Hindlimb muscle (tissue), 1 donor: ENCODE measurements at regions not wholly inside any gene's neighbourhood (a gene's known extent, or its start where the extent isn't known, plus 50 kb on each side); places are given as distances from the start of the nearest gene placed in this dataset.
"Not testable (repeated sequence)": the region's sequence is repeated elsewhere in the genome, so short reads cannot be mapped to it uniquely, and the experiment has no call there.

ENCODE experiments used
- DNase-seq: peaks from one replicate; pipeline ENCODE4 v3.0.0-alpha.2; 2013

DNA sequence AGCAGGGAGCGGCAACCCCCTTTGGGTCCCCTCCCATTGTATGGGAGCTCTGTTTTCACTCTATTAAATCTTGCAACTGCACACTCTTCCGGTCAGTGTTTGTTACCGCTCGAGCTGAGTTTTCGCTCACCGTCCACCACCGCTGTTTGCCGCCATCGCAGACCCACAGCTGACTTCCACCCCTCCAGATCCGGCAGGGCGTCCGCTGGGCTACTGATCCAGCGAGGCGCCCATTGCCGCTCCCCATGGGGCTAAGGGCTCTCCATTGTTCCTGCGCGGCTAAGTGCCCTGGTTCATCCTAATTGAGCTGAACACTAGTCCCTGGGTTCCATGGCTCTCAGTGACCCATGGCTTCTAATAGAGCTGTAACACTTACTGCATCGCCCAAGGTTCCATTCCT, 115.6 kb upstream of the AUTS2 start:
- DNase-seq: no peak

DNA sequence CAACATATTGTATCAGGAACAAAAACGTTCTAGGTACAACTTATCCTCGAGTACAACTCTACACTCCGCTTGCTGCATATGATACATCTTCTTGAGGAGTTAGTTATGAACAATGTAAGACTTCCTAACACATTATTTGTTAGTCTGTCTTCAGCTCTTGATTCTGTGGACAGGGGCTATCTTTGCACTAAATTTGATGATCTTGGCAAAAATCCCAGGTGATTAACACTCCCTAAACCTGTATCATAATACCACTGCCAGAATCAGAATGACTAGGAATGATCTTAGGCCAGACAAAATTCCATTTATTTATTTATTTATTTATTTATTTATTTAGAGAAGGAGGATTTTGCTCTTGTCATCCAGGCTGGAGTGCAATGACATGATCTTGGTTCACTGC, 108.7 kb upstream of the AUTS2 start:
- no peak for DNase-seq

DNA sequence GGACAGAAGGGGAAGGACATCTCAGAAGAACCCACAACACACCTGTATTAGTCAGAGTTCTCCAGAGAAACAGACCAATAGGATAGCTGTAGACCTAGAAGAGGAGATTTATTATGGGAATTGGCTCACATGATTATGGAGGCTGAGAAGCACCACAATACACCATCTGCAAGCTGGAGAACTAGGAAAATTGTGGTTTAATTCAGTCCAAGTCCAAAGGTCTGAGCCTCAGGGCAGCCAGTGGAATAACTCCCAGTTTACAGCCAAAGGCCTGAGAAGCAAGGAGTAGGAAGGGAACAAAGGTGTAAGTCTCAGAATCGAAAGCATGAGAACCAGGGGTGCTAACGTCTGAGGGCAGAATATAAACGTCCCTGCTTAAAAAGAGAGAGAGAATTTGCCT, 99.6 kb upstream of the AUTS2 start:
- DNase-seq: no peak

DNA sequence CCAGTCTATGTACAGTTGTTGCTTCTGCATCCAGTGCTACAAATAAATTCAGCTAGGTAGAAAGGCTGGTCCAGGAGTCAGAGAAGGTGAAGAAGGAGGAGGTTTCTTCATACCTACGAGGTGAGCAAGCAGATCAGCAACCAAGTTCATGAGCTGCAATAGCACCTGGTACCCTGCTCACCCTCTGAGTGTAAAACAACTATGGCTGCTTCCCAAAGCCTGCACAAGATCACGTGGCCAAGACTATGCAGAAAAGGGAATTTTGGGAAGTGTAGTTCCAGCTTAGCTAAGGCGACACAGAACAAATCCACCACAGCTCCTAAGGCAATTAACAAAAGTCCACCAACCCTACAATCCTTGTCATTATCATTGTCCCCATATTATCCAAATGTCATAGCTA, 95.9 kb upstream of the AUTS2 start:
- no peak for DNase-seq

DNA sequence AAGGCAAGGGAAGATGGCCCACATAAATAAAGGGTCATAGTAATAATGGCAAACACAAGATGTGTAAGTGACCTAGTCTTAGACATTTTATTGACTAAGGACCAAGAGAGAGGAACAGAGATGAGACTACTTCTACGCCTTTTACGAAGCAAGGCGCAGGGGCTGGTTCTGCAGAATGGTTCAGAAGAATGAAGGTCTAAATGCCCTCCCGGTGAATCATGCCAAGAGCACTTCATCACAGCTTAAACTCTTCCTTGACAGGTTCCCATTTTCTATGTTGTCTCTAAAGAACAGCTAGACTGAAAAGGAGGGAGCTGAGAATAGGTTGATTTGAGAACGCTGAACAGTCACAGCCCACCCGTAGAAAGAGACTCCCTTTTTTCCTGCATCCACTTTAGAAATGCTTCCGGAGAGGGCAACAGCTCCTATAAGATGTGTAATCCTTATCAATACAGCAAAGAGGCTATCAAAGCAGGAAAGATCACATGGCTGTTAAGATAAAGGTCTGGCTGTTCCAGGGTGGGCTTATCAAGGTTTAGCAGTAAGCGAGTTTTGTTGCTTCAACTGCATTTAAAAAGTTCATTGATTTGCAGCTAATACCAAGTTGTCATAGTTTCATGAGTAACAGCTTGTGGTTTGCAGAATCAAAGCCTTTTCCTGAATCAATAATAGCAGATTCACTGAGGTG, 93.4 kb upstream of the AUTS2 start:
- DNase-seq: no peak

DNA sequence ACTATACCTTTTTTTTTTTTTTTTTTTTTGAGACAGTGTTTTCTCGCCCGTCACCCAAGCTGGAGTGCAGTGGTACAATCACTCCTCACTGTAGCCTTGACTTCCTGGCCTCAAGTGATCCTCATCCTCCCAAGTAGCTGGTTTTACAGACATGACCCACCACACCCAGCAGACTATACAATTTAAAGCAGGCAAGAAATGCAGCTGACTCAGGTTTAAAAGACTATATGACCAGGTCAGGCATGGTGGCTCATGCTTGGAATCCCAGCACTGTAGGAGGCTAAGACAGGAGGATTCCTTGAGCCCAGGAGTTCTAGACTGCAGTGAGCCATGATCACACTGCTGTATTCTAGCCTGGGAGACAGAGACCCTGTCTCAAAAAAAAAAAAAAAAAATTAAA, 89.5 kb upstream of the AUTS2 start:
- no peak for DNase-seq

DNA sequence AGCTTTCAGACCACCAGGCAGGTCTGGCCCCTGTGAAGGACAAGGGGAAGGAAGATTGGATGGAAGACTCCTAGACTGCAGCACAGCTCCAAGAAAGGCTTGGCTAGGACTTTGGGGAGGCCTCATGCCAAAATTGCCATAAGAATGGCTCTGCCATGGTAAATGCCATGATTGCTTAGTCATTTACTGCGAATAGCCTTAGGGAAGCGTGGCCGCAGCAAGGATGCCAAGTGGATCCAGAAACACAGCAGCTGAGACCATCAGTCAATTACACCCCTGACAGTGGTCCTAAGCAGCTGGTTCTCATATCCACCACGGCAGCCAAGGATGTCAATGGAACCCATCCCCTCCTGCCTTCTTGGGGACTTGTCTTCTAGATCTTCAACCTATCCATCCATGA, 88.2 kb upstream of the AUTS2 start:
- no peak for DNase-seq

DNA sequence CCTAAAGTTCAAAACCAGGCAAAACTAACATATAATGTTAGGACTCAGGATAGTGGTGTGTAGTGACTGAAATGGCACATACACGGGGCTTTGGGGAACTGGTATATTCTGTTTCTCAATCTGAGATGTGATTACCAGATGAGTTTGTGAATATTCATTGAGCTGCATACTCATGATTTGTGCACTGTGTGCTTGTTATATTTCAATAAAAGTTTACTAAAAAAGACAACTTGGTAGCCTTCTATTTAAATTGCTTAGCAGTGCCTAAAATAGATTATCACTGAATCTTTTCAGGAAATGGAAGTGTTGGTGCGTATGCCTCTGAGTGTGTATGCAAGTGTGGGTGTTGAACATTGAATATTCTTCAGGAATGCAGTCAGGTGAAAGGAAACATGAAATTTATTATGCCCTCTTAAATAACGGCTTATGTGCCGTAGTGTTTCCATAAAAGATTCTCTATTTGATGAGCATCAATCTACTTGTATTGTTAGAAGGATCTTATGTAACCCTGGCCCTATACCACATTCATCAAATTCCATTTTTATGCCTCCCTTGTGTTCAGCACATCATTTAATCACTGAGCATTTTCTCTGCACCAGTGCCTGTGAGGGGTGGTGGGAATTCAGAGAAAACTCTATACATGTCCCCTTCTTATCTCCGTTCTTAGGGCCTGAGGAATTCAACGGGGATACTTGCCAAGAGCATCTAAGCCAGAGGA, 82.6 kb upstream of the AUTS2 start:
- no peak for DNase-seq

DNA sequence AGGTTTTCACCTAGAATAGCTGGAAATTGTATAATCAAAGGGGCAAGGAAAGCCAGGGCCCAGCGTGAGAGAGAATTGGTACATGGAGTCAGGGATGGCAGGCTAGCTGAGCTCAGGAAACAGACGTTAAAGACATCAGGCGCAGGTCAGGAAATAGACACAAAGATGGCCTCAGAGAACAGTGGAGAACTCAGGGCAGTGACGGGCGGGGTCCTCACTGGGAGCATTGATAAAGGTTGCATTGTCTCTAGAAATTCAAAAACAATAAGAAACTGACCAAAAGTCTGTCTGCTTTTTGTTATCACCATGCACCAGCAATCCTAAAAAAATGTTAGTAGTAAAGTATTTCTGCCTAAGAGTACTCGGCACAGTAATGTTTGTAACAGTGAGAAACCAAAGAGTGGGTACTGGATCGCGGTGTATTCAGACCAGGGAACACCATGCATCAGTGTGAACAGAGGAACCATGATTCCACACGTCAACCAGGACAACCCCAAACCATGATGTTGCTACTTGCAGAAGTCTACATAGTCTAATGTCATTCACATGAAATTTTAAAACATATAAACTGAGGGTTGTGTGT, 81.9 kb upstream of the AUTS2 start:
- DNase-seq: no peak

DNA sequence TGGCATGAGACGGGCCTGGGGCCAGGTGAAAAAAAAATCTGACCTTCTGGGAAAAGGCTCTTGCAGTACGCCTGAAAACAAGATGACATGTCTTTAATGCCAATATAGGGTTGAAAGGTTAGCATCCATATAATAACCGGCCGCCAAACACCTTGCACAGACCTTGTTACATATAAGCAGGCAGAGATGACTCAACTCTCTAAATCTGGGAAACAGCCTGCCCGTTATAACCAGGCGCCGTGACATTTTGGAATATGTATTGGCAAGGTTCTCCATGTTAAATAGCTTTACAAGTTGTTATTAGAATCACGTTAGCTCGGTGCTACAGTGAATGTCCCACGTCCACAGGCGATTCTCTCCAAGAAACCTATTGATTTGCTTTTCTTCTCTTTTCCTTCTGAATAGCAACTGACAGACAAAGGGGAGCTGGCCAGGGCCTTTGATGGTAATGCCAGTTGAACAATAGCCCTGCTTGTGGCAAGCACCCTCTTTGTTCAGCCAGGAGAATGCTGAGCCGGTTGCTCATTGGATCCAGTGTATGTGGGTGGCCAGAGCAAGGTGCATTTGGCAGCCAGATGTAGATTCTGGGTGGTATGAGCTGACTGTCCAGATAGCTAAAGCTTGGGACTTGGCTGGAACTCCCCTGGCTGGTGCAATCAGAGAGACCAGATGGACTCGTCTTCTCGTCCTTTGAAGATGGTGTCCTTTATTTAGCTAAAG, 80.1 kb upstream of the AUTS2 start:
- DNase-seq: peak; percentile 21

DNA sequence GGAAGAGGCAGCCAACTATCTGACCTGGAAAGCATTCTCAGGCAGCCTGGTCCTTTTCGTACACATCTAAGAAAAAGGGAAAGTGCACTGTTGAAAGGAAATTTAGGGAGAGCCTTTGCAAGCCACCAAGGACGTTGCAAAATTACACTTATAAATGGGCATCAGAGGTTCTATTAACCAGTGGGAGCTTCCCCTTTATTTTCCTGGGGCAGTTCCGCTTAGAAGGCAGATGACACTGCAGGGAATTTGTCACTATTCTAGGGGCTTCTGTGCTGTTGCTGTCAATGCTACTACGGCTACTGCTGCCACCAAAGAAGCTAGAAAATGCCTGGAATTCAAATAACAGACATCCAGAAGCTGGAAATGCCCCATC, 79.6 kb upstream of the AUTS2 start:
- no peak for DNase-seq

DNA sequence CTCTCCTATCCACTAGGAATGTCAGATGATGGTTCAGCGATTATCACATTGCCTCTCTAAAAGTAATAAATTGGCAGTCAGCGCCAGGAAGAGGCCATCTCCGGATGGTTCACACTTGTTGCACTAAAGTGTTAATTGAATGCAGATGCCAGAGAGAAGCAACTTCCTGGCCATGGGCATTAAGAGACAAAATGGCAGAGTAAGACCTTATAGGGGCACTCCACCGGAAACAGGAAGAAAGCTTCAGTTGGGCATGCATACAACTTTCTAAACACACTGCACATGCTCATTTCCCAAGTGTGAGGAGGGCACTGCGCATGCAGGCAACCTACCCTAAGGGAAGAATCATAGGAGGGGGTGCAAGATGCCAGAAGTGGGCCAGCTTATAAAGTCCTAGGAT, 71.7 kb upstream of the AUTS2 start:
- DNase-seq: no peak

DNA sequence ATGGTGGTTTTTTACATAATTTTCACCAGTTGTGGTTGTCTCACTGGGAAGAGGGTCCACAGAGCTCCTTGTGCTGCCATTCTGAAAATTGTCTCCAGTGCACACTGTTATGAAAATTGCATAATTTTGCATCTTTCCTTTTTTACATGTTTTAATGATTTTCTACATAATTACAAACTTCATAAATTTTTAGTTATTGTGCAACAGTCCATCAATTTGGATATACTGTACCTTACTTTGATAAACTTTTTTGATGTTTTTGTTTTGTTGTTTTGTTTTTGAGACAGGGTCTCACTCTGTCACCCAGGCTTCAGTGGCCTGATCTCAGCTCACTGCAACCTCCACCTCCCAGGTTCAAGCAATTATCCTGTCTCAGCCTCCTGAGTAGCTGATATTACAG, 70.6 kb upstream of the AUTS2 start:
- no peak for DNase-seq

DNA sequence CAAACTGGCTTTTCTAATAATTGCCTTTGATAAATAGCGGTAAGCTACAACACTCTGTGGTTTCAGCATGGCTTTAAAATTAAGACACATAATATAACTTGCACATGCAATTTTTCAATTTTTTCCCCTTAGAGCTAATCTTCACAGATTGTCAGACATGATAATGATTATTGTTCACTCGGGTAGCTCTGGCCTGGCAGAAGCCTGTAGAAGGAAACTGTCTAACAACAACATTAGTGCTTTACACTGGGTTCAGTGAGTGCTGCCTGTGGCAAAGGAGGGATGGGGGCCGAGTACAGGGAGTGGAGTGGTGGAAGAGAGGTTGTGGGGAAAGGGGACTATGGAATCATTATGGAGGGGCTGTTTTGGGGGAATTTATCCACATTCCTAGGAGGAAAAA, 67.2 kb upstream of the AUTS2 start:
- DNase-seq: no peak

DNA sequence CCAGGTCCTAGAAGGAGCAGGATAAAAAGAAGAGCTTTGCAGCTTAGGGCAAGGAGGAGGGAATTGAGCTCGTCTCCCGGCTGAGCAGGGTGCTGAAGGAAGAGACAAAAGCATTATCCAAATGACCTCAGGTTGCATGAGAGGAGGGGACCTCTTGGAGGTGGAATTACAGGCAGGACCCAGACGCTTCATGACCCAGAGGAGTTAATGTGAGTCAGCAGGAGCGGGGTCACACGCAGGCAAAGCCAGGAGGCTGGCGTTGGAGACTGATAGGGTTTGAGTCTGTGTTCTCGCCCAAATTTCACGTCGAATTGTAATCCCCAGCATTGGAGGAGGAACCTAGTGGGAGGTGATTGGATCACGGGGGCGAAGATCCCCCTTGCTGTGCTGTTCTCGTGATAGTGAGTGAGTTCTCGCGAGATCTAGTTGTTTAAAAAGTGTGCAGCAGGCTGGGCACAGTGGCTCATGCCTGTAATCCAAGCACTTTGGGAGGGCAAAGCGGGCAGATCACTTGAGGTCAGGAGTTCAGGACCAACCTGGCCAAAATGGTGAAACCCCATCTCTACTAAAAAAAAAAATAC, 63.7 kb upstream of the AUTS2 start:
- DNase-seq: no peak

DNA sequence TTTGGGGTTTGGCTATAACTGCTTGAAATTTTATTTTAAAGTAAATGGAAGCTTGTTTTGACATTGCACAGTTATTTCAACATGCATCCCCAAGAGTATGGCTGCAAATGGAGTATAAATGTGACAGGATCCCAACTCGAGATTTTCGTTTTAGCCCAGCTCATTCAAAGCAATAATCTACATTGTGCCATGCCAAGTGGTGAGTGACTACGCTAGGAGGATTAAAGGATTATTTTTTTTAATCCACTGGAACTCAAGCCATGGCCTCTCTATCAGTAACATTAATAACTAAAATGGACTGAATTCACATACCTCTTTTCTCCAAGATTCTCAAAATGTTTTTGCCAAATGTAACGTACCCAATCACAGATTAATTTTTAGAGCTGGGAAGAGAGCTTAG, 60.6 kb upstream of the AUTS2 start:
- no peak for DNase-seq

DNA sequence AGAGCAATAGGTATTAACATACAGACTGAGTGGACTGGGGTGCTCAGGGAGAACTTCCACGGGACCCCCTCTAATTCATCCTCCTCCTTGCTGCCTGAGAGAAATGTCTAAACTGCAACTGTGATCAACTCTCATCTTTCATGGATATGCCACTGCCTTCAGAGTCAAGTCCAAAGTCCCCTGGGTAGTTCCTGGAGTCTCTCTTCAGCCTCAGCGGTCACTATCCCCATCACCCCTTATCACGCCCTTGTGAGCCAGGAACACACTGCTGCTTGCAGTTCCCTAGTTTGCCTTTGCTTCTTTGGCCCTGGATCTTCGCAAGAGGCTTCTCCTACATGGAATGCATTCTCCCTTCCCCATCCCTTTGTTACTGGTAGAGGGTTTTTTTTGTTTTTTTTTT, 58.7 kb upstream of the AUTS2 start:
- DNase-seq: no peak

DNA sequence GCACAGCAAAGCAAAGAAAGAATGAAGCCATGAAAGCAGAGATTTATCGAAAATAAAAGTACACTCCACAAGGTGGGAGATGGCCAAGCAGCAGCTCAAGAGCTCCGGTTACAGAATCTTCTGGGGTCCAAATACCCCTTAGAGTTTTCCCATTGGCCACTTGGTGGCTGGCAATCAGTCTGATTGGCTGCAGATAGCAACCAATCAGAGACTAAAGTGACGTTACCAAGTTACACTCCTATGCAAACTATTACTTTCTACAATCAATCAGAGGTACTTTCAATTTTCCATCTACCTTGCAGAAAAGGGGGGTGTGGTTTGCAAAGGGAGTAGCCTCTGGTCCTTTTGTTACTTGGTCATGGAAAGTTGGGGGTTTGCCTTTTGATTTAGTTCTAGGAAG, 58.0 kb upstream of the AUTS2 start:
- DNase-seq: no peak

DNA sequence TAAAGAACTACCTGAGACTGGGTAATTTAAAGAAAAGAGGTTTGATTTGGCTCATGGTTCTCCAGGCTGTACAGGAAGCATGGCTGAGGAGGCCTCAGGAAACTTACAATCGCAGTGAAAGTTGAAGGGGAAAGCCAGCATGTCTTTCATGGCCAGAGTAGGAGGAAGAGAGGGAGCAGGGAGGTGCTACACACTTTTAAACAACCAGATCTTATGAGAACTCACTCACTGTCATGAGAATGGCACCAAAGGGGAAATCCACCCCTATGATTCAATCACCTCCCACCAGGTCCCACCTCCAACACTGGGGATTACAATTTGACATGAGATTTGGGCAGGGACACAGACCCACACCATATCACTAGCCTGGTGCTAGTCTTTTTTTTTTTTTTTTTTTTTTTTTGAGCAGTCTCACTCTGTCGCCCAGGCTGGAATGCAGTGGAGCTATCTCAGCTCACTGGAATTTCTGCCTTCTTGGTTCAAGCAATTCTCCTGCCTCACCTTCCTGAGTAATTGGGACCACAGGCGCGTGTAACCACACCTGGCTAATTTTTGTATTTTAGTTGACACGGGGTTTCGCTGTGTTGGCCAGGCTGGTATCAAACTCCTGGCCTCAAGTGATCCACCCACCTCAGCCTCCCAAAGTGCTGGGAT, 56.4 kb upstream of the AUTS2 start:
- DNase-seq: not testable (repeated sequence)

DNA sequence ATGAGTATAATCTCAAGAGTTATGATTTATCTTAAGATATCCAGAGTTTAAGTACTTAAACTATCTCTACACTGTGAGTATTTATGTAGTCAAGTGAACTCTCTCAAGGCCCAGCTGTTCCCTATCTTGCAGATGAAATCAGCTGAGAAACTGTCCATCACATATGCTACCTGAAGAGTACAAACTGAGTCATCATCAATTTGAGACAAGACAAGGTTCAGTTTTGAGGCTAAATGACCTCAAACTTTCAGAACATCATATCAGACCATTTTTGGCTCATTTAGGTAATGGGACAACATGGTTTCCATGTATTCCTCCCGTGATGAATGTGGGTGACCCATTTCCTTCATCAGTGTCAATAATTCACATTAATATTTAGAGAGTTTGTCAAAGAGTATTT, 53.1 kb upstream of the AUTS2 start:
- DNase-seq: no peak
